ENCODE measurements at regions not wholly inside any gene's neighbourhood (a gene's known extent, or its start where the extent isn't known, plus 50 kb on each side); places are given as distances from the start of the nearest gene placed in this dataset.
A peak's percentile ranks its signal among the peaks of the same experiment; 100 is the strongest.

DNA sequence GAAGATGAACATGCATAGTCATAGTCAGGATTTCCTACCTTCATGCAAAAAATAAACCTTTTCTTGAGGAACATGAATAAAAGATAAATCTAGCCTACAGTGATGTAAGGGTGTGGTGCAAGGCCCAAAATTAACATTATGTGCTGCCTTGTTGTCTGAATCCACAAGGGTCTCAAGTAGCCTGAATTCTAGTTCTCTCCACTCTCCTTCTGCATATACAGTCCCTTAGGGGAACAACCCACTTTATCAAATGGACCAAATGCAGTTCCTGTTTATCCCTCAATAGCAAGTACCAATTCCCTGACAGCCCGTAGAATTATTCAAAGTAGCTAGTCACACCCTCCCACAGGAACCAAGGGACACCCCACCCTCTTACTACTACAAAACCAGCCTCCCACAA, 284.0 kb downstream of the ZIC4 start (continued):
- no peak for TF ChIP-seq ATF7 (IDR thresholded peaks at IDR 0.05; ENCODE audit: low read depth)

DNA sequence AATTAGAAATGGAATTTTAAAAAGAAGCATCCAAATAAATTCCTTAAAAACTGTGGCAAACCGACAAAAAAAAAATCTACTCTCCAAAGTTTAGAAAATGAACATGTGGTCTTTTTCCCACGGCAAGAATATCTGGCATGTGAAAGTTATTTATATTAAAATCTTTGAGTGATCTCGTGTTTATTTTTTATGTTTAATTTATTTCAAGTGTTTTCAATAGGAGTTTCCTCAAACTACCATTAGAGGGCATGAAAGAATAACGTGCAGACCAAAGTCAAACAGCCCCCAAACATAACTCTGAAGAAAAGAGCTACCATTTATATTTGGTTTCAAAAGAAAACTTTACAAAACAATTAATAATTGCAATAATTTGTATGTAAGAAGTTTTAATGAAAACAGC, 286.4 kb downstream of the ZIC4 start:
- POLR2A ChIA-PET, result no interaction called here
- no peak overlapping the region for H2AFZ ChIP-seq (ENCODE audit: control insufficient read depth, low read depth, low read length)
- H3K4me3 ChIP-seq, result no peak overlapping the region
- no peak overlapping the region for H3K9ac ChIP-seq (ENCODE audit: control insufficient read depth, insufficient read depth, low read length)
- no peak for ATAC-seq
- CTCF ChIA-PET, result interaction anchor here (0.6 to 2.1 kb wide), 9 partner anchors 9 to 1486 kb away, joined by 3 to 8 read pairs (median 3); no protein-coding TSS in a partner anchor
- no peak overlapping the region for H3K27ac ChIP-seq (ENCODE audit: control insufficient read depth, insufficient read depth)
- no peaks in the 10 kb centered on the region for H3K79me2 ChIP-seq (ENCODE audit: control insufficient read depth, insufficient read depth, low read length)
- FAIRE-seq, result no peak
- WGBS (ENCODE audit: insufficient coverage, insufficient replicate concordance, low lambda C conversion rate, missing lambda C conversion rate), result 5% methylated on average over 4 of the region's 4 CpGs
- H3K36me3 ChIP-seq (ENCODE audit: control insufficient read depth in 2 of 2, insufficient read depth in 2 of 2, low read length in 1 of 2), result no peaks in the 10 kb centered on the region
- H4K20me1 ChIP-seq (ENCODE audit: control insufficient read depth, insufficient read depth), result no peaks in the 10 kb centered on the region
- H3K4me1 ChIP-seq (ENCODE audit: control insufficient read depth, insufficient read depth, low read length), result no peaks in the 10 kb centered on the region
- SMC1A ChIA-PET (ENCODE audit: uncharacterized antibody, unreplicated experiment), result no interaction called here
- in situ Hi-C loops (cut with MboI), result no loop called here
- no peaks in the 10 kb centered on the region for H3K9me3 ChIP-seq (replicated peaks; ENCODE audit: control insufficient read depth, insufficient read depth, low read length)
- no peaks in the 10 kb centered on the region for H3K27me3 ChIP-seq (replicated peaks in 1 of 2; ENCODE audit: control insufficient read depth in 2 of 2, insufficient read depth in 2 of 2, low read length in 1 of 2)
- intact Hi-C loops (cut with micrococcal nuclease; ENCODE audit: unreplicated experiment), result no loop called here
- BruUV-seq (replicated peaks), result no TSS peak
- no peak for DNase-seq (ENCODE audit: low read depth, low spot score)
- RAD21 ChIA-PET (ENCODE audit: unreplicated experiment), result interaction anchor here (0.5 to 1.4 kb wide), 3 partner anchors 37 to 969 kb away, joined by 3 to 5 read pairs (median 4); no protein-coding TSS in a partner anchor
- H3K4me2 ChIP-seq (ENCODE audit: control insufficient read depth, insufficient read depth), result no peak overlapping the region
- TF ChIP-seq, protein P1, sequence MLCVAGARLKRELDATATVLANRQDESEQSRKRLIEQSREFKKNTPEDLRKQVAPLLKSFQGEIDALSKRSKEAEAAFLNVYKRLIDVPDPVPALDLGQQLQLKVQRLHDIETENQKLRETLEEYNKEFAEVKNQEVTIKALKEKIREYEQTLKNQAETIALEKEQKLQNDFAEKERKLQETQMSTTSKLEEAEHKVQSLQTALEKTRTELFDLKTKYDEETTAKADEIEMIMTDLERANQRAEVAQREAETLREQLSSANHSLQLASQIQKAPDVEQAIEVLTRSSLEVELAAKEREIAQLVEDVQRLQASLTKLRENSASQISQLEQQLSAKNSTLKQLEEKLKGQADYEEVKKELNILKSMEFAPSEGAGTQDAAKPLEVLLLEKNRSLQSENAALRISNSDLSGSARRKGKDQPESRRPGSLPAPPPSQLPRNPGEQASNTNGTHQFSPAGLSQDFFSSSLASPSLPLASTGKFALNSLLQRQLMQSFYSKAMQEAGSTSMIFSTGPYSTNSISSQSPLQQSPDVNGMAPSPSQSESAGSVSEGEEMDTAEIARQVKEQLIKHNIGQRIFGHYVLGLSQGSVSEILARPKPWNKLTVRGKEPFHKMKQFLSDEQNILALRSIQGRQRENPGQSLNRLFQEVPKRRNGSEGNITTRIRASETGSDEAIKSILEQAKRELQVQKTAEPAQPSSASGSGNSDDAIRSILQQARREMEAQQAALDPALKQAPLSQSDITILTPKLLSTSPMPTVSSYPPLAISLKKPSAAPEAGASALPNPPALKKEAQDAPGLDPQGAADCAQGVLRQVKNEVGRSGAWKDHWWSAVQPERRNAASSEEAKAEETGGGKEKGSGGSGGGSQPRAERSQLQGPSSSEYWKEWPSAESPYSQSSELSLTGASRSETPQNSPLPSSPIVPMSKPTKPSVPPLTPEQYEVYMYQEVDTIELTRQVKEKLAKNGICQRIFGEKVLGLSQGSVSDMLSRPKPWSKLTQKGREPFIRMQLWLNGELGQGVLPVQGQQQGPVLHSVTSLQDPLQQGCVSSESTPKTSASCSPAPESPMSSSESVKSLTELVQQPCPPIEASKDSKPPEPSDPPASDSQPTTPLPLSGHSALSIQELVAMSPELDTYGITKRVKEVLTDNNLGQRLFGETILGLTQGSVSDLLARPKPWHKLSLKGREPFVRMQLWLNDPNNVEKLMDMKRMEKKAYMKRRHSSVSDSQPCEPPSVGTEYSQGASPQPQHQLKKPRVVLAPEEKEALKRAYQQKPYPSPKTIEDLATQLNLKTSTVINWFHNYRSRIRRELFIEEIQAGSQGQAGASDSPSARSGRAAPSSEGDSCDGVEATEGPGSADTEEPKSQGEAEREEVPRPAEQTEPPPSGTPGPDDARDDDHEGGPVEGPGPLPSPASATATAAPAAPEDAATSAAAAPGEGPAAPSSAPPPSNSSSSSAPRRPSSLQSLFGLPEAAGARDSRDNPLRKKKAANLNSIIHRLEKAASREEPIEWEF (IDR thresholded peaks at IDR 0.05; ENCODE audit: insufficient replicate concordance, low read depth, low read length), result no peak
- TF ChIP-seq, protein P2, sequence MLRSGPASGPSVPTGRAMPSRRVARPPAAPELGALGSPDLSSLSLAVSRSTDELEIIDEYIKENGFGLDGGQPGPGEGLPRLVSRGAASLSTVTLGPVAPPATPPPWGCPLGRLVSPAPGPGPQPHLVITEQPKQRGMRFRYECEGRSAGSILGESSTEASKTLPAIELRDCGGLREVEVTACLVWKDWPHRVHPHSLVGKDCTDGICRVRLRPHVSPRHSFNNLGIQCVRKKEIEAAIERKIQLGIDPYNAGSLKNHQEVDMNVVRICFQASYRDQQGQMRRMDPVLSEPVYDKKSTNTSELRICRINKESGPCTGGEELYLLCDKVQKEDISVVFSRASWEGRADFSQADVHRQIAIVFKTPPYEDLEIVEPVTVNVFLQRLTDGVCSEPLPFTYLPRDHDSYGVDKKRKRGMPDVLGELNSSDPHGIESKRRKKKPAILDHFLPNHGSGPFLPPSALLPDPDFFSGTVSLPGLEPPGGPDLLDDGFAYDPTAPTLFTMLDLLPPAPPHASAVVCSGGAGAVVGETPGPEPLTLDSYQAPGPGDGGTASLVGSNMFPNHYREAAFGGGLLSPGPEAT (IDR thresholded peaks at IDR 0.05; ENCODE audit: low read depth), result no peak
- TF ChIP-seq GABPA (IDR thresholded peaks at IDR 0.05; ENCODE audit: low read depth) (no peak), BHLHE40 (IDR thresholded peaks at IDR 0.05; ENCODE audit: borderline replicate concordance in 1 of 2, low read depth in 2 of 2, low read length in 1 of 2) (no peak), SMC3 (IDR thresholded peaks at IDR 0.05; ENCODE audit: borderline replicate concordance, low read length) (peak; percentile 4; the same call in 1 of the 2 replicates), SREBF1 (IDR thresholded peaks at IDR 0.05; ENCODE audit: low read length) (no peak), HCFC1 (IDR thresholded peaks at IDR 0.05; ENCODE audit: low read length) (no peak), KDM1A (IDR thresholded peaks at IDR 0.05; ENCODE audit: borderline replicate concordance) (no peak), IRF4 (IDR thresholded peaks at IDR 0.05; ENCODE audit: low read depth, low read length) (no peak)
- TF ChIP-seq, protein P3, sequence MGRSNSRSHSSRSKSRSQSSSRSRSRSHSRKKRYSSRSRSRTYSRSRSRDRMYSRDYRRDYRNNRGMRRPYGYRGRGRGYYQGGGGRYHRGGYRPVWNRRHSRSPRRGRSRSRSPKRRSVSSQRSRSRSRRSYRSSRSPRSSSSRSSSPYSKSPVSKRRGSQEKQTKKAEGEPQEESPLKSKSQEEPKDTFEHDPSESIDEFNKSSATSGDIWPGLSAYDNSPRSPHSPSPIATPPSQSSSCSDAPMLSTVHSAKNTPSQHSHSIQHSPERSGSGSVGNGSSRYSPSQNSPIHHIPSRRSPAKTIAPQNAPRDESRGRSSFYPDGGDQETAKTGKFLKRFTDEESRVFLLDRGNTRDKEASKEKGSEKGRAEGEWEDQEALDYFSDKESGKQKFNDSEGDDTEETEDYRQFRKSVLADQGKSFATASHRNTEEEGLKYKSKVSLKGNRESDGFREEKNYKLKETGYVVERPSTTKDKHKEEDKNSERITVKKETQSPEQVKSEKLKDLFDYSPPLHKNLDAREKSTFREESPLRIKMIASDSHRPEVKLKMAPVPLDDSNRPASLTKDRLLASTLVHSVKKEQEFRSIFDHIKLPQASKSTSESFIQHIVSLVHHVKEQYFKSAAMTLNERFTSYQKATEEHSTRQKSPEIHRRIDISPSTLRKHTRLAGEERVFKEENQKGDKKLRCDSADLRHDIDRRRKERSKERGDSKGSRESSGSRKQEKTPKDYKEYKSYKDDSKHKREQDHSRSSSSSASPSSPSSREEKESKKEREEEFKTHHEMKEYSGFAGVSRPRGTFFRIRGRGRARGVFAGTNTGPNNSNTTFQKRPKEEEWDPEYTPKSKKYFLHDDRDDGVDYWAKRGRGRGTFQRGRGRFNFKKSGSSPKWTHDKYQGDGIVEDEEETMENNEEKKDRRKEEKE (IDR thresholded peaks at IDR 0.05), result no peak
- TF ChIP-seq, protein P4, sequence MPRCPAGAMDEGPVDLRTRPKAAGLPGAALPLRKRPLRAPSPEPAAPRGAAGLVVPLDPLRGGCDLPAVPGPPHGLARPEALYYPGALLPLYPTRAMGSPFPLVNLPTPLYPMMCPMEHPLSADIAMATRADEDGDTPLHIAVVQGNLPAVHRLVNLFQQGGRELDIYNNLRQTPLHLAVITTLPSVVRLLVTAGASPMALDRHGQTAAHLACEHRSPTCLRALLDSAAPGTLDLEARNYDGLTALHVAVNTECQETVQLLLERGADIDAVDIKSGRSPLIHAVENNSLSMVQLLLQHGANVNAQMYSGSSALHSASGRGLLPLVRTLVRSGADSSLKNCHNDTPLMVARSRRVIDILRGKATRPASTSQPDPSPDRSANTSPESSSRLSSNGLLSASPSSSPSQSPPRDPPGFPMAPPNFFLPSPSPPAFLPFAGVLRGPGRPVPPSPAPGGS (IDR thresholded peaks at IDR 0.05; ENCODE audit: borderline replicate concordance, insufficient read depth, low read depth, low read length, poor library complexity, severe bottlenecking), result no peak
